Adrenal gland (tissue), 9 donors: ENCODE measurements at regions not wholly inside any gene's neighbourhood (a gene's known extent, or its start where the extent isn't known, plus 50 kb on each side); places are given as distances from the start of the nearest gene placed in this dataset.

Experiments used
- DNase-seq, 7 donors: peaks; one replicate each; pipeline ENCODE4 v3.0.0-alpha.2; 2019 to 2020
- H3K27ac ChIP-seq, 5 donors: fragments of 200-600 bp; sonication (generic) in 4 of 5; 1 replicate in 3 of 5; 2 replicates in 2 of 5; pipeline versions ENCODE4 v1.5.1 to v1.8.0; 2016 to 2020; ENCODE audit warnings: mild to moderate bottlenecking in 1 of 5
- H3K27me3 ChIP-seq: fragments of 200-600 bp; 2 replicates; pipeline ENCODE4 v1.8.0; 2021
- H3K36me3 ChIP-seq, 2 donors: fragments of 200-600 bp; replicated peaks in 1 of 2; 1 replicate in 1 of 2; 2 replicates in 1 of 2; pipeline versions ENCODE4 v1.5.1 to v1.8.0; 2018 to 2022
- H3K4me1 ChIP-seq, 2 donors: fragments of 200-600 bp; replicated peaks in 1 of 2; 1 replicate in 1 of 2; 2 replicates in 1 of 2; pipeline versions ENCODE4 v1.5.1 to v1.8.0; 2018 to 2021
- H3K4me3 ChIP-seq, 4 donors: fragments of 200-600 bp; sonication (generic) in 3 of 4; one replicate each; pipeline ENCODE4 v1.5.1; 2016 to 2018
- H3K9me3 ChIP-seq, 3 donors: fragments of 200-600 bp; sonication (generic) in 1 of 3; replicated peaks in 1 of 3; 1 replicate in 2 of 3; 2 replicates in 1 of 3; pipeline versions ENCODE4 v1.5.1 to v1.8.0; 2016 to 2021
- POLR2A ChIP-seq, 2 donors: fragments of 450-650 bp; IDR thresholded peaks; one replicate each; pipeline ENCODE4 v1.6.1; 2017; ENCODE audit warnings: antibody characterized with exemption in 2 of 2, mild to moderate bottlenecking in 2 of 2, moderate library complexity in 1 of 2
- WGBS, 4 donors: extraction: QIAGEN DNeasy Blood & Tissue Kit in 2 of 4; methylation state at CpG; one replicate each; pipeline versions ENCODE4 v1.1.5 to v1.1.7; 2013 to 2017; 5-methylcytosine and 5-hydroxymethylcytosine counted together
- intact Hi-C, 2 donors: fragments of 100-400 bp; cut with DNase I; formaldehyde crosslinking; loops; one replicate each; pipeline versions ENCODE4 v1.14.1 to v1.15.0; 2022 to 2023
- TF ChIP-seq, protein P1 (sequence below), 6 experiments: fragments of 450-650 bp in 4 of 6; fragments of 200-600 bp in 2 of 6; sonication (generic) in 1 of 6; IDR thresholded peaks; 1 replicate in 5 of 6; 2 replicates in 1 of 6; pipeline versions ENCODE4 v1.5.1 to v1.8.0; 2016 to 2021; ENCODE audit warnings: antibody characterized with exemption in 6 of 6, mild to moderate bottlenecking in 2 of 6, moderate library complexity in 1 of 6
- donor health status: healthy with polysubstance abuse.
- donor health status: Bipolar disorder and iron deficiency.
- donor health status: DM: yes; HTN: yes; CAD: no.
- donor health status: DM: no; HTN: no; CAD: no.
- donor health status: DM: no; HTN: no; CAD: no.

DNA sequence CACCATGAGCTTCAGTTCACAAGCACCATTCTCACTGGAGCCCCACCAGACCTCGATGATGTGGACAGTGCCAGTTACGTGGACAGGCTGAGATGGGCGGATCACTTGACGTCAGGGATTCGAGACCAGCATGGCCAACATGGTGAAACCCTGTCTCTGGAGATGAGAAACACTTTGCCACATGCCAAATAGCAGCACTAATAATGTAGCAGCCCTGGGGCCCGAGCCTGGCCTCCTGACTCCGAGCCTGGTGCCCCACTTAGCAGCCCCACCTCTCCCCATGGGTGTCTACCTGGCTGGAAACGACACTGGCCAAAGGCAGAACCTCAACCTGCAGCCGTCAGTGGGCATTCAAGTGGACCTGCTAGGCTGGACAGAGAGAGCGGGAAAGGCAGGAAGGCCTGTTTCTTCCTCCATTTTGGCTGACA, 129.1 kb downstream of the TOMM20 start:
- Histone ChIP-seq H3K27ac (no peak overlapping the region), H3K4me3 (no peak overlapping the region), H3K27me3 (no peaks in the 10 kb centered on the region), H3K4me1 (peaks cover 13 to 25% of the 10 kb centered on the region in 2 donors), H3K36me3 (no peaks in the 10 kb centered on the region), H3K9me3 (no peaks in the 10 kb centered on the region)
- intact Hi-C loops, result loop anchor here in 1 of 2 donors (10.0 kb wide), 1 partner anchor 485 kb away; no protein-coding TSS in a partner anchor
- no peak for TF ChIP-seq POLR2A (IDR thresholded peaks at IDR 0.05)
- TF ChIP-seq, protein P1, sequence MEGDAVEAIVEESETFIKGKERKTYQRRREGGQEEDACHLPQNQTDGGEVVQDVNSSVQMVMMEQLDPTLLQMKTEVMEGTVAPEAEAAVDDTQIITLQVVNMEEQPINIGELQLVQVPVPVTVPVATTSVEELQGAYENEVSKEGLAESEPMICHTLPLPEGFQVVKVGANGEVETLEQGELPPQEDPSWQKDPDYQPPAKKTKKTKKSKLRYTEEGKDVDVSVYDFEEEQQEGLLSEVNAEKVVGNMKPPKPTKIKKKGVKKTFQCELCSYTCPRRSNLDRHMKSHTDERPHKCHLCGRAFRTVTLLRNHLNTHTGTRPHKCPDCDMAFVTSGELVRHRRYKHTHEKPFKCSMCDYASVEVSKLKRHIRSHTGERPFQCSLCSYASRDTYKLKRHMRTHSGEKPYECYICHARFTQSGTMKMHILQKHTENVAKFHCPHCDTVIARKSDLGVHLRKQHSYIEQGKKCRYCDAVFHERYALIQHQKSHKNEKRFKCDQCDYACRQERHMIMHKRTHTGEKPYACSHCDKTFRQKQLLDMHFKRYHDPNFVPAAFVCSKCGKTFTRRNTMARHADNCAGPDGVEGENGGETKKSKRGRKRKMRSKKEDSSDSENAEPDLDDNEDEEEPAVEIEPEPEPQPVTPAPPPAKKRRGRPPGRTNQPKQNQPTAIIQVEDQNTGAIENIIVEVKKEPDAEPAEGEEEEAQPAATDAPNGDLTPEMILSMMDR (IDR thresholded peaks at IDR 0.05), result no peak
- DNase-seq, result peak in 2 of 7 donors; percentile 15 to 50
- WGBS, 4 donors, result 95 to 100% (median 96%) methylated on average over 3 to 10 of the region's 10 CpGs

DNA sequence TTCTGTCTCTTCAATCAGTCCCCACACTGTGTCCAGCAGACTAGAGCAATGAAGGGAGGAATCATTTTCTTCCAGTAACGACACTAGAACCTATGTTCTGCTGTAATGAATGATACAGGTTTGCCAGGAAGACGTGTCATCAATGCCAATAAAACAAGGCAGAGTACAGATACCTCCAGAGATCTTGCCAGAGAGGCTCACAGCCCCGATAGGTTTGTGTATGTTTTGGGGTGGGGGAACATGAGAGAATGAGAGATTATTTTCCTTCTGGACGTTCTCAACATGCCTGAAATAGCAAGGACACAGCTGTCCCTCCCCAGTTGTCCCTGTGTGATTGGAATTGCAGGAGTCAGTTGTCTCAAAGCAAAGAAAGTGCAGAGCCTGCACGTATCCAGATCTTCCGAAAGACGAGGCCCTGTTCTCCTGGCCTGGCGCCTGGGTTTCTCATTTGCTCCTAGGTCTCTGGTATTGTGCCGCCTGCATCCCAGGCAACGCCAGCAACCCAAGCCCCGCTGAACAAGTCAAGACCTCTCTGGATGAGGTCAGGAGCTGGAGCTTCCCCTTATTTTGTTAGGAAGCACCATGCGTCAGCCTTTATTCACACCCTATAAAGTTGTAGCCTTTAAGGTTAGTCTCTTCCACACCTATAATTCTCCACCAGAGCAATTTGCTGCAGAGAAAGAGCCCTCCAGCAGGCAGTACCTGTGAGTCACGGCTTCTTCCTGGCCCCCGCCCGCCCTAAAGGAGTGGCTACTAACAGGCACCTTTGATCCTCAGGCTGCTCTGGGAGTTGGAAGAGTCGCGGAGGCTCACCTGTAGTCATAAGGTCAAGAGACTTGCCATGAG, 130.5 kb downstream of the TOMM20 start:
- WGBS, 4 donors, result 65 to 77% (median 74%) methylated on average over 14 to 17 of the region's 17 CpGs
- H3K4me1 ChIP-seq, result peaks cover 13 to 25% of the 10 kb centered on the region in 2 donors
- H3K9me3 ChIP-seq, result no peaks in the 10 kb centered on the region

DNA sequence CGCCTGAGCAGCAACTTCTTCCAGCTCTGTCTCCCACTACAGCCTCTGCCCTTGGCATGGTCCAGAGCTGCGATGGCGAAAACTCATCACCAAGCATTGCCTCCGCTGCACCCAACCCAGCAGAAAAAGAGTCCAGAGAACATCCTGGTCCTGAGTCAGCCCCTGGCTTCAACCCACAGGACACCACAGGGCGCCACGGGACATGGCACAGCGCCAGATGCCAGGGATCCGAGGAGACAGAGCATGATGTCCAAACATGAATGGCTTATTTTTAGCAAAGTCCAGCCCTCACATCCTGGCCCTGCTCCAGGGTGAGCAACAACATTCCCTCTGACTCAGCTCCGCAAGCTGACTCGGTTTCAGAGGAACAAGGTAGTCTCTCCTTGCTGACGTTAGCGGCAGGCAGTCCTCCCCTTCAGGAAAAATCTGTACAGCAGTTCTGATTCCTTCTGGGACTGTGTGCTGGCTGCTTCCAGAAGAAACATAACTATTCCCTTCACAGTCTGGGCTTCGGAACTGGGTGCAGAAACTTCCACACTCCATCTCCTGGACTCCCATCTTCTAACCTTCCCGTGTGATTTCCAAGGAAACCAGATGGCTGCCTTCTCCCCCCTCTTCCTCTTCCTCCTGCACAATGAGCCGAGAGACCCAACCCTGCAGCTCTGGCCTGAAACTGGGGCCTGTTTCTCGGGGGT, 131.3 kb downstream of the TOMM20 start:
- Histone ChIP-seq H3K27me3 (no peaks in the 10 kb centered on the region), H3K36me3 (no peaks in the 10 kb centered on the region), H3K9me3 (no peaks in the 10 kb centered on the region), H3K27ac (peak overlapping the region; percentile 86 to 90 (median 87)), H3K4me3 (no peak overlapping the region), H3K4me1 (peaks cover 13 to 25% of the 10 kb centered on the region in 2 donors)
- TF ChIP-seq POLR2A (IDR thresholded peaks at IDR 0.05), result peak; percentile 45 to 91
- TF ChIP-seq, protein P1 (IDR thresholded peaks at IDR 0.05), result peak in 2 of 6 experiments; percentile 4 to 13
- peak; percentile 99 to 100 (median 100) for DNase-seq
- intact Hi-C loops, result loop anchor here in 1 of 2 donors (10.0 kb wide), 1 partner anchor 483 kb away; no protein-coding TSS in a partner anchor
- WGBS, 4 donors, result 7 to 25% (median 16%) methylated on average over 13 to 16 of the region's 16 CpGs

More for the DNA sequence above, 130.5 kb downstream of the TOMM20 start:
- Histone ChIP-seq H3K36me3 (no peaks in the 10 kb centered on the region), H3K27me3 (no peaks in the 10 kb centered on the region), H3K27ac (peak overlapping the region; percentile 86 to 90 (median 87)), H3K4me3 (no peak overlapping the region)
- no peak for TF ChIP-seq POLR2A (IDR thresholded peaks at IDR 0.05)
- TF ChIP-seq, protein P1 (IDR thresholded peaks at IDR 0.05), result no peak
- intact Hi-C loops, result loop anchor here in 1 of 2 donors (10.0 kb wide), 1 partner anchor 483 kb away; no protein-coding TSS in a partner anchor
- peak in 5 of 7 donors; percentile 33 to 77 (median 55) for DNase-seq

DNA sequence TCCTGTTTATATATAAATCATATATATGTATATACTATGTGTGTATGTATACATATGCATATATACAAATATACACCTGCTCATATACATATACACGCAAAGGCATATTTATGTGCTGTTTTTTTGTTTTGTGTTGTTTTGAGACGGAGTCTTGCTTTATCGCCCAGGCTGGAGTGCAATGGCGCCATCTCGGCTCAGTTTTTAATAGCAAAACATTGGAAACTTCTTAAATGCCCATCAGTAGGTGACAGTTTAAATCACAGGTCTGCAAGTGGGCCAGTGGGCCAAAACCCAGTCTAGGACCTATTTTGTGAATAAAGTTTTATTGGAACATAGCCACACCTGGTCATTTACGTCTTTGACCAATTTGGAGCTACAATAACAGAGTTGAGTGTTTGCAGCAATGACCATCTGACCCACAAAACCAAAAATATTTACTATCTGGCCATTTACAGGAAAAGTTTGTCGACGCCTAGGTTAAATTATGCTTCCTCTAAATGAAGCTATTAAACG, 132.3 kb downstream of the TOMM20 start:
- intact Hi-C loops, result loop anchor here in 1 of 2 donors (10.0 kb wide), 1 partner anchor 482 kb away; no protein-coding TSS in a partner anchor
- TF ChIP-seq POLR2A (IDR thresholded peaks at IDR 0.05), result no peak
- TF ChIP-seq, protein P1 (IDR thresholded peaks at IDR 0.05), result no peak
- Histone ChIP-seq H3K27me3 (no peaks in the 10 kb centered on the region), H3K27ac (peak overlapping the region in 3 of 5 donors; percentile 5 to 90 (median 90)), H3K4me3 (no peak overlapping the region), H3K9me3 (no peaks in the 10 kb centered on the region), H3K4me1 (peaks cover 13 to 25% of the 10 kb centered on the region in 2 donors), H3K36me3 (no peaks in the 10 kb centered on the region)
- peak in 2 of 7 donors; percentile 15 to 55 for DNase-seq
- WGBS, 4 donors, result 83 to 86% (median 85%) methylated on average over 9 of the region's 9 CpGs
